ENCODE measurements at regions not wholly inside any gene's neighbourhood (a gene's known extent, or its start where the extent isn't known, plus 50 kb on each side); places are given as distances from the start of the nearest gene placed in this dataset.

- TF ChIP-seq CHD2 (IDR thresholded peaks at IDR 0.05; ENCODE audit: low read length) (no peak), EP300 (IDR thresholded peaks at IDR 0.05; ENCODE audit: borderline replicate concordance in 1 of 2, low read depth in 2 of 2, low read length in 2 of 2) (no peak), TEAD4 (IDR thresholded peaks at IDR 0.05; ENCODE audit: low read depth, low read length) (no peak), CTCF (IDR thresholded peaks at IDR 0.05; ENCODE audit: control extremely low read depth in 1 of 3, insufficient read depth in 1 of 3, low read depth in 1 of 3, low read length in 3 of 3) (no peak)
Observed at GRCh38 chr10:109261231-109261630, 662.1 kb downstream of the XPNPEP1 start.
